Calu3 (cell line): ENCODE measurements at regions not wholly inside any gene's neighbourhood (a gene's known extent, or its start where the extent isn't known, plus 50 kb on each side); places are given as distances from the start of the nearest gene placed in this dataset.

Experiments
- BruUV-seq: library from RNA; stranded (reverse); fragments of 400-500 nt; replicated peaks from 2 replicates; lab custom pipeline; 2021; lab: Mats Ljungman, UMichigan
- CTCF ChIA-PET: fragments of 300-600 bp; sonication (Branson Sonifier 250); formaldehyde crosslinking; loops from one replicate; lab custom pipeline; 2022; ENCODE audit warnings: antibody characterized with exemption; lab: Charles Lee
- DNase-seq: peaks from one replicate; pipeline ENCODE4 v3.0.0; 2022
- H3K27ac Mint-ChIP-seq: one replicate; pipeline ENCODE4 v1.8.0; 2022; ENCODE audit warnings: mixed read lengths; ENCODE audit not compliant: unreplicated experiment
- H3K27me3 Mint-ChIP-seq: one replicate; pipeline ENCODE4 v1.8.0; 2022; ENCODE audit warnings: mixed read lengths; ENCODE audit not compliant: unreplicated experiment
- H3K36me3 Mint-ChIP-seq: one replicate; pipeline ENCODE4 v1.8.0; 2022; ENCODE audit warnings: mild to moderate bottlenecking, moderate library complexity, mixed read lengths; ENCODE audit not compliant: insufficient read depth, unreplicated experiment
- H3K4me1 Mint-ChIP-seq: one replicate; pipeline ENCODE4 v1.8.0; 2022; ENCODE audit warnings: mild to moderate bottlenecking, low read depth, mixed read lengths; ENCODE audit not compliant: unreplicated experiment
- H3K4me3 Mint-ChIP-seq: one replicate; pipeline ENCODE4 v1.8.0; 2022; ENCODE audit warnings: mild to moderate bottlenecking, low read depth, moderate library complexity, mixed read lengths; ENCODE audit not compliant: unreplicated experiment
- H3K9me3 Mint-ChIP-seq: one replicate; pipeline ENCODE4 v1.8.0; 2022; ENCODE audit warnings: low read depth, mixed read lengths; ENCODE audit not compliant: unreplicated experiment
- CTCF ChIP-seq: fragments of 200-600 bp; IDR thresholded peaks from one replicate; pipeline ENCODE4 v1.8.0; 2022; ENCODE audit warnings: antibody characterized with exemption; ENCODE audit not compliant: unreplicated experiment
- intact Hi-C: fragments of 100-400 bp; cut with micrococcal nuclease; formaldehyde crosslinking; loops from one replicate; pipeline ENCODE4 v1.10.0; 2022; ENCODE audit not compliant: unreplicated experiment

- Mint-ChIP-seq H3K27ac (no peak overlapping the region), H3K9me3 (no peaks in the 10 kb centered on the region)
Observed at GRCh38 chr13:73331556-73331955, 272.8 kb downstream of the KLF5 start.

GRCh38 chr13:73329355-73329754, 270.6 kb downstream of the KLF5 start:
- no peaks in the 10 kb centered on the region for H3K9me3 Mint-ChIP-seq
- no TSS peak for BruUV-seq
- intact Hi-C loops, result loop anchor here (5.0 kb wide), 5 partner anchors 38 to 373 kb away; no protein-coding TSS in a partner anchor
- H3K27me3 Mint-ChIP-seq, result no peaks in the 10 kb centered on the region
- peaks cover 11% of the 10 kb centered on the region for H3K4me1 Mint-ChIP-seq
- no peak for DNase-seq
- H3K4me3 Mint-ChIP-seq, result no peak overlapping the region
- no peak for TF ChIP-seq CTCF
- H3K27ac Mint-ChIP-seq, result peak overlapping the region; percentile 93
- H3K36me3 Mint-ChIP-seq, result peaks cover 12% of the 10 kb centered on the region
- CTCF ChIA-PET, result no interaction called here

More at GRCh38 chr13:73331556-73331955, 272.8 kb downstream of the KLF5 start:
- peaks cover 11% of the 10 kb centered on the region for H3K4me1 Mint-ChIP-seq
- no peak for TF ChIP-seq CTCF
- no peak for DNase-seq
- no TSS peak for BruUV-seq
- no peaks in the 10 kb centered on the region for H3K27me3 Mint-ChIP-seq
- CTCF ChIA-PET, result no interaction called here
- peaks cover 4% of the 10 kb centered on the region for H3K36me3 Mint-ChIP-seq
- H3K4me3 Mint-ChIP-seq, result no peak overlapping the region
- intact Hi-C loops, result no loop called here

- no peaks in the 10 kb centered on the region for H3K9me3 Mint-ChIP-seq
- CTCF ChIA-PET, result no interaction called here
Observed at GRCh38 chr13:73327579-73327978, 268.8 kb downstream of the KLF5 start.

GRCh38 chr13:73325723-73326558, 267.1 kb downstream of the KLF5 start:
- TF ChIP-seq CTCF, result no peak
- BruUV-seq, result TSS peak; percentile 95
- intact Hi-C loops, result loop anchor here (1.0 to 5.0 kb wide), 6 partner anchors 41 to 376 kb away; no protein-coding TSS in a partner anchor
- no peaks in the 10 kb centered on the region for H3K27me3 Mint-ChIP-seq
- peak; percentile 45 for DNase-seq
- CTCF ChIA-PET, result interaction anchor here (1.0 to 1.5 kb wide), 4 partner anchors 8 to 185 kb away, joined by 3 to 4 read pairs (median 3); no protein-coding TSS in a partner anchor
- H3K4me1 Mint-ChIP-seq, result peaks cover 11% of the 10 kb centered on the region
- no peak overlapping the region for H3K4me3 Mint-ChIP-seq
- no peaks in the 10 kb centered on the region for H3K9me3 Mint-ChIP-seq
- peaks cover 12% of the 10 kb centered on the region for H3K36me3 Mint-ChIP-seq
- peak overlapping the region; percentile 83 for H3K27ac Mint-ChIP-seq

More at GRCh38 chr13:73327579-73327978, 268.8 kb downstream of the KLF5 start:
- Mint-ChIP-seq H3K36me3 (peaks cover 12% of the 10 kb centered on the region), H3K27me3 (no peaks in the 10 kb centered on the region), H3K4me1 (peaks cover 11% of the 10 kb centered on the region), H3K4me3 (no peak overlapping the region), H3K27ac (peak overlapping the region; percentile 93)
- intact Hi-C loops, result loop anchor here (5.0 kb wide), 5 partner anchors 40 to 375 kb away; no protein-coding TSS in a partner anchor
- no TSS peak for BruUV-seq
- TF ChIP-seq CTCF, result no peak
- DNase-seq, result no peak
